Body of pancreas (tissue), 4 donors: ENCODE measurements at regions not wholly inside any gene's neighbourhood (a gene's known extent, or its start where the extent isn't known, plus 50 kb on each side); places are given as distances from the start of the nearest gene placed in this dataset.

Experiments used
- CTCF ChIP-seq, 7 experiments: fragments of 450-650 bp in 4 of 7; fragments of 200-600 bp in 3 of 7; sonication (generic) in 3 of 7; IDR thresholded peaks; one replicate each; pipeline ENCODE4 v1.5.1; 2016 to 2019; ENCODE audit warnings: antibody characterized with exemption in 7 of 7
- POLR2A ChIP-seq, 3 donors: fragments of 450-650 bp; IDR thresholded peaks; one replicate each; pipeline ENCODE4 v1.6.1; 2016; ENCODE audit warnings: antibody characterized with exemption in 3 of 3, mild to moderate bottlenecking in 2 of 3

- TF ChIP-seq CTCF (IDR thresholded peaks at IDR 0.05) (no peak), POLR2A (IDR thresholded peaks at IDR 0.05) (no peak)
Observed at GRCh38 chr4:125501568-125501967, 186.8 kb downstream of the FAT4 start.
